Smooth muscle cell (in vitro differentiated cells): ENCODE measurements at regions not wholly inside any gene's neighbourhood (a gene's known extent, or its start where the extent isn't known, plus 50 kb on each side); places are given as distances from the start of the nearest gene placed in this dataset.

Experiments
- DNase-seq: peaks from one replicate; lab custom pipeline; 2025; ENCODE audit not compliant: unreplicated experiment; lab: John Stamatoyannopoulos, UW
- H2AFZ ChIP-seq: fragments of 200-600 bp; sonication (generic); 2 replicates; pipeline ENCODE4 v1.6.0; 2016; ENCODE audit warnings: antibody characterized with exemption, low read depth, mild to moderate bottlenecking
- H3F3A ChIP-seq: fragments of 200-600 bp; sonication (generic); 2 replicates; pipeline ENCODE4 v1.6.0; 2017; ENCODE audit warnings: antibody characterized with exemption, low read depth
- H3K27ac ChIP-seq: fragments of 200-600 bp; sonication (generic); 2 replicates; pipeline ENCODE4 v1.5.1; 2016; ENCODE audit warnings: low read depth, mild to moderate bottlenecking
- H3K27me3 ChIP-seq: fragments of 200-600 bp; sonication (generic); 2 replicates; pipeline ENCODE4 v1.6.1; 2016; ENCODE audit warnings: low read depth, mild to moderate bottlenecking
- H3K36me3 ChIP-seq: fragments of 200-600 bp; sonication (generic); 2 replicates; pipeline ENCODE4 v1.5.1; 2016; ENCODE audit warnings: low read depth
- H3K4me1 ChIP-seq: fragments of 200-600 bp; sonication (generic); 2 replicates; pipeline ENCODE4 v1.5.1; 2016; ENCODE audit warnings: low read depth
- H3K4me2 ChIP-seq: fragments of 200-600 bp; sonication (generic); 2 replicates; pipeline ENCODE4 v1.6.0; 2016; ENCODE audit warnings: mild to moderate bottlenecking
- H3K4me3 ChIP-seq: fragments of 200-600 bp; sonication (generic); 2 replicates; pipeline ENCODE4 v1.5.1; 2016; ENCODE audit warnings: mild to moderate bottlenecking
- H3K79me2 ChIP-seq: fragments of 200-600 bp; sonication (generic); 2 replicates; pipeline ENCODE4 v1.6.0; 2016; ENCODE audit warnings: low read depth, mild to moderate bottlenecking
- H3K9ac ChIP-seq: fragments of 200-600 bp; sonication (generic); 2 replicates; pipeline ENCODE4 v1.6.0; 2016; ENCODE audit warnings: low read depth
- H3K9me3 ChIP-seq: fragments of 200-600 bp; sonication (generic); replicated peaks from 2 replicates; pipeline ENCODE4 v1.5.1; 2016; ENCODE audit warnings: low read depth
- H4K20me1 ChIP-seq: fragments of 200-600 bp; sonication (generic); 2 replicates; pipeline ENCODE4 v1.6.0; 2016; ENCODE audit warnings: low read depth
- CTCF ChIP-seq: fragments of 200-600 bp; sonication (generic); IDR thresholded peaks from 2 replicates; pipeline ENCODE4 v1.5.1; 2017; ENCODE audit warnings: borderline replicate concordance, mild to moderate bottlenecking, antibody characterized with exemption; ENCODE audit not compliant: insufficient read depth, poor library complexity, severe bottlenecking
- WGBS: methylation state at CpG from one replicate; pipeline ENCODE4 v1.1.7; 2016; ENCODE audit warnings: low lambda C conversion rate; 5-methylcytosine and 5-hydroxymethylcytosine counted together

- Histone ChIP-seq H3F3A (no peaks in the 10 kb centered on the region), H3K4me3 (no peak overlapping the region), H3K36me3 (no peaks in the 10 kb centered on the region), H3K4me1 (no peaks in the 10 kb centered on the region), H3K27me3 (no peaks in the 10 kb centered on the region), H2AFZ (no peak overlapping the region), H3K4me2 (no peak overlapping the region), H3K79me2 (no peaks in the 10 kb centered on the region), H3K9me3 (no peaks in the 10 kb centered on the region), H4K20me1 (no peaks in the 10 kb centered on the region), H3K27ac (no peak overlapping the region), H3K9ac (no peak overlapping the region)
- no peak for TF ChIP-seq CTCF
- WGBS = 94% methylated on average over 1 of the region's 1 CpG
- no peak for DNase-seq
These were observed 188.3 kb upstream of the MCHR2 start for GRCh38 chr6:100182313-100182712.

GRCh38 chr6:100181309-100181708 is 187.3 kb upstream of the MCHR2 start:
- TF ChIP-seq CTCF = no peak
- Histone ChIP-seq H3K4me2 (no peak overlapping the region), H3K36me3 (no peaks in the 10 kb centered on the region), H3K4me1 (peaks cover 6% of the 10 kb centered on the region), H4K20me1 (no peaks in the 10 kb centered on the region), H3K4me3 (no peak overlapping the region), H3K27ac (no peak overlapping the region), H2AFZ (no peak overlapping the region), H3F3A (peaks cover 8% of the 10 kb centered on the region), H3K9ac (no peak overlapping the region), H3K9me3 (no peaks in the 10 kb centered on the region), H3K79me2 (no peaks in the 10 kb centered on the region), H3K27me3 (no peaks in the 10 kb centered on the region)
- DNase-seq = no peak
- WGBS = 87% methylated on average over 3 of the region's 3 CpGs

- H2AFZ ChIP-seq = no peak overlapping the region
- DNase-seq = no peak
- TF ChIP-seq CTCF = no peak
- H3K27me3 ChIP-seq = no peaks in the 10 kb centered on the region
- H3K4me3 ChIP-seq = no peak overlapping the region
- H3F3A ChIP-seq = peaks cover 8% of the 10 kb centered on the region
- no peak overlapping the region for H3K27ac ChIP-seq
- H3K9me3 ChIP-seq = no peaks in the 10 kb centered on the region
- no peak overlapping the region for H3K9ac ChIP-seq
- H3K79me2 ChIP-seq = no peaks in the 10 kb centered on the region
- no peaks in the 10 kb centered on the region for H4K20me1 ChIP-seq
- no peaks in the 10 kb centered on the region for H3K36me3 ChIP-seq
- no peak overlapping the region for H3K4me2 ChIP-seq
- peaks cover 14% of the 10 kb centered on the region for H3K4me1 ChIP-seq
- 97% methylated on average over 1 of the region's 1 CpG for WGBS
These were observed 185.6 kb upstream of the MCHR2 start for GRCh38 chr6:100179576-100179975.

- Histone ChIP-seq H3K4me3 (no peak overlapping the region), H3K27me3 (peaks cover 6% of the 10 kb centered on the region), H3K9ac (no peak overlapping the region), H2AFZ (no peak overlapping the region), H3F3A (peaks cover 8% of the 10 kb centered on the region), H3K27ac (no peak overlapping the region), H3K4me2 (no peak overlapping the region), H4K20me1 (no peaks in the 10 kb centered on the region), H3K9me3 (no peaks in the 10 kb centered on the region), H3K36me3 (no peaks in the 10 kb centered on the region), H3K4me1 (peaks cover 14% of the 10 kb centered on the region), H3K79me2 (no peaks in the 10 kb centered on the region)
- DNase-seq = no peak
- TF ChIP-seq CTCF = no peak
- 86% methylated on average over 1 of the region's 1 CpG for WGBS
These were observed 183.9 kb upstream of the MCHR2 start for GRCh38 chr6:100177956-100178355.
